Suppressor macrophage treated with lipopolysaccharide for 1 hour (primary cell): ENCODE measurements at regions not wholly inside any gene's neighbourhood (a gene's known extent, or its start where the extent isn't known, plus 50 kb on each side); places are given as distances from the start of the nearest gene placed in this dataset.

Experiments used
- DNase-seq, 3 donors: peaks; one replicate each; pipeline ENCODE4 v3.0.0-alpha.2; 2020 to 2022

DNA sequence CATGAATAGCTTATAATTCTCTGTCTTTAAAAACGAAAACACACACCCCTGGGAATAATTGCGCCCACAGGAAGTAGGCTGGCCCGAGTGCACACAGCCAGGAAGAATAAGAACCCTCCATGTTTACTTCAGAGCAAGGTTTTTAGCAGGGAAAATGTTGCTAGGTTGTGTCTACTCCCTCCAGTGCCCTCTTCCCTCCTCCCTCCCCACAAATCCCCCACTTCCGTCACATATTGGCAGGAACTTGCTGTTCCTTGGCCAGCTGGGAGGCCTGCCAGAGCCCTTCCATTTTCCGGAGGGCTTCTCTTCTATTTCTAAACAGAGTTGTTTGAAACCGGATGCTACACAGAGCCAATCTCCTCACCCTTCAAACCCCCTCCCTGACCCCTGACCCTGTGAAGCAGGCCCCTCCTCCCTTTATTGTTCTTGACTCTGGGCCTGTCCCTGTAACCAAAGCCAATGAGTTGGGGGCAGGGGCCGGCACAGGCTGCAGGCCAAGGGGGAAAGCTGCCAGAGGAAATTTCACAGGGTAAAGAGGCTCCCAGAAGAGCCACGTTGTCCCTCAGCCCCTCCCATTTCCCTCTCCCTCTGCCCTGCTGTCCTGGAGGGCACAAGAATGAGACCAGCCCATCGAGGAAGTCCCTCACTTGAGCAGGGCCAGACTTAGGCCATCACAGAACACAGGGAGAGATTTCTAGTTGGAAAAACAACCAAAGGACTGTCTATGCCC, 49.8 kb upstream of the LGALSL start:
- DNase-seq, result peak in 1 of 3 donors; percentile 17
